GM18873 (cell line): ENCODE measurements at regions not wholly inside any gene's neighbourhood (a gene's known extent, or its start where the extent isn't known, plus 50 kb on each side); places are given as distances from the start of the nearest gene placed in this dataset.

ENCODE experiments used
- ATAC-seq: cut with Tn5 transposase; IDR thresholded peaks from one replicate; pipeline ENCODE4 v1.9.1; 2021; ENCODE audit warnings: mild to moderate bottlenecking, moderate library complexity, moderate number of reproducible peaks; ENCODE audit not compliant: unreplicated experiment, low FRiP score

DNA sequence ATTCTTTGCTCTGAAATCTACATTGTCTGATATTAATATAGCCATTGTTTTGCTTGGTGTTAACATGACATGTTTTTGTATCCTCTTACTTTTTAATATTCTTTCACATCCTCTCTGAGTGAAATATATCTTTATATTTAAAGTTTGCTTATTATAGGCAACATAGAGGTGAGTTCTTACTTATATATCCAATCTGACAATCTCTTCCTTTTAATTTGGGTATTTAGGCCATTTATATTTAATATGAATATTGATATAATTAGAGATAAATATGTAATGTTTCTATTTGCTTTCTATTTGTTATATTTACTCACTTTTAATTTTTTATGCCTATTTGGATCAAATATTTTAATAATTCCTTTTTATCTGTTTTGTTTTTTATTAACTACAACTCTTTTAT is 554.1 kb upstream of the SALL1 start:
- ATAC-seq: no peak

DNA sequence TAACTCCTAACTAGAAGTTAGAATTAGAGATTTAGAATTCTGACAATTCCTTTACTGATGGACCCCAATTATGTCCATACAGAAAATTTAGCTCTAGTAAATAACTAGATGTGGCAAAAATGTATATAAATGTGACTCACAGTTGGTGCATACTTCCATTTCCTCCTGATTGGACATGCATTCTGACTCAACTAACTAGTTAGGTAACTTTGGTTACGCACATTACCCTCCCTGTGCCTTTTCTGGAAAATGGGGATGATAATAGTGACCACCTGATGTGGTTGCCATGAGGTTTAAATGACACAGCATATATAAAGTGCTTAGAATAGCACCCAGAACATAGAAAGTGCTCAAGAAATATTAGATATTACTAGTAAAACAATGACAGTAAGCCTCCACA is 550.0 kb upstream of the SALL1 start:
- ATAC-seq: no peak

DNA sequence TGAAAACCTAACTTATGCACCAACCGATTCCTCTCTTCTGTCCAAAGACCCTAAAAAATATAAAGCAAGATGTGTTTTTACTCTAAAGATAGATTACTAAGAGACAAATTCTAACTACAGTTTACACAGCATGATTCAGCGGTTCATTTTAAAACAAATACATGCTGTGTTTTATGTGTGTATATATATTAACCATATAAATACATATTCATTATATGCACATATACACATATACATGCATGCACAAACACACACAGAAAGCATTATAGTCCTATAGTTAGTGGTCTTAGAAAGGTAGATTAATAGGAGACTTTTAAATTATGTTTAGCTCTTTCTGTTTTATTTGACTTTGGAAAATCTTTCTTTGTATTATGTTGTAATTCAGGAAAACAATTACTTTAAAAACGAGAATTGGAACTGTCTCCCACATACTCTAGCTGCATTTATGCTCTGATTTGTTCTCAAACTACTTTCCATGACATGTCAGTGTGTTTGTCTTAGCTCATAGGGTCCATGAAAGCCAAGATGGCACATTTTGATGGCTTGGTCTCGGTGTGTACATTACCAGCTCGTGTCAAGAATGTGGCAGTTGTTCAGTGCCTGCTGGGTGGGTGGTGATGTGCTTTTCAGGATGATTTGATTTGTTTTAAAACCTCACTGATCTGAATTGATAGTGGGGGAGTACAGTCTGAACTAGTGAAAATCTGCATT is 548.8 kb upstream of the SALL1 start:
- no peak for ATAC-seq

DNA sequence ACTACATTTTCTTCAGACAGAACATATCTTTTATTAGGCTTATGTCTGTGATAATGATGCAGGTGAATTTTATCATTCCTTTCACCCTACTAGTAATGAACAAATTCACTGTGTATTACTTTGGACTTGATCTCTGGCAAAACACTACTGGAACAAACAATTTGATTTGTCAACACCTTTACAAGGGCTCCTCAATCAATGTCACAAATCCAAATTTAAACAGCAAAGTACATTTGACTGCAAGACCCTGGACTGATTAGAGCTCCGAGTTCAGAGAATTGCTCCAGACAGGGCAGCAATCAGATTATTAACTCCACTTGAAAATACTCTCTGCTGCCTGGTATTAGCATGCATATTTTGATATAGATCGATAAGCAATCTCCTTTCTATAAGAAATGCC is 547.6 kb upstream of the SALL1 start:
- ATAC-seq: no peak

DNA sequence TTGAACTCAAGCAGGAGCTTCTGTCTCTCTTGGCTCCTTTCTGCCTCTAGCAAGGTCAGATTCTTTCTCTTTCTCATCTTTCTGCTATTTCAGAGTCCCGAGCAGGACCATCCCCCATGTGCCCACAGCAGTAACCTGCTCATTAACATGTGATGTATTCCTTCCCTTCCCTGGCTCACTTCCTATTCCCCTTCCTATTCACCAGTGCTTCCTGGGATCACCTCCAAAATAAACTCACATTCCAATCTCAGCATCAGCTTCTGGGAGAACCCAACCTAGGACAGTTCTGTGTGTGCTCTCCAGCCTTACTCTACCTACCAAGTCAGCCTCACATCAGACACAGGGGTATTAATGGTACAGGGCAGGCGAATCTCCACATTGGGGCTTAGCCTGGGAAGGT is 546.4 kb upstream of the SALL1 start:
- ATAC-seq: no peak

DNA sequence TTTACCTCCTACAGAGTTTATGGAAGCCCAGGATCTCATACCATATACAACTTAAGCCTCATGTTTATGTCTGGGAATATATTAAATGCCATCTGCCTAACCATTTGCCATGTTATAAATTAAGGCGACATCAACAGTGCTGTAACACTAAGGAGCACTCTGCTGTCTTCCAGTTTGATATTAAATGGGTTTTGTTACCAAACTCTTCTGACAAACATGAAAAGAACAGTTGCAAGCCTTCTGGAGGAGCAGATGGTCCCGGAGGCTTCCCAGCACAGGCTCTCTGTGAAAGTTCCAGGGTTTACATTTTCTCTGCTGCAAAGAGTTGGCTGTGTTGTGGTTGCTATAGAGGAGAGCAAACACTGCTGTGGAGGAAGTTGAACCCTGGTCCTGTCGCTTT is 545.3 kb upstream of the SALL1 start:
- no peak for ATAC-seq

DNA sequence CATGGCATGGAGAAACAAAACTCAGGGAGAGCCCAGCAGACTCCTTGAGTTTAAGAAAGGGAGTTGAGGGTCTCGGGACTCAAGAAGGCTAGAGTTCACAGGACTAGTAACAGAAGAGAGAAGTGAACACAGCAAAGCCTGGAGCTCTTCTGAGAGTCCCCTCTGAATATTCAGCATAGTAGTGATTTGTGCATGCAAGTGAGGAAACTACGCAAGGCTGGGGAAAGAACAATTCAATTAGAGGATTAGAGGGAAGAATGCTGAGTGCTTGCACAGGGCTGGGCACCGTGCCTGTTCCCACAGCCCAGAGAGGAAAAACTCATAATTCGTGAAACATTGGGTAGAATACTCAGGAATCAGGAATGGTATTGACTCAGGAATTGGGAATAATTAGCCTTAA is 540.0 kb upstream of the SALL1 start:
- no peak for ATAC-seq

DNA sequence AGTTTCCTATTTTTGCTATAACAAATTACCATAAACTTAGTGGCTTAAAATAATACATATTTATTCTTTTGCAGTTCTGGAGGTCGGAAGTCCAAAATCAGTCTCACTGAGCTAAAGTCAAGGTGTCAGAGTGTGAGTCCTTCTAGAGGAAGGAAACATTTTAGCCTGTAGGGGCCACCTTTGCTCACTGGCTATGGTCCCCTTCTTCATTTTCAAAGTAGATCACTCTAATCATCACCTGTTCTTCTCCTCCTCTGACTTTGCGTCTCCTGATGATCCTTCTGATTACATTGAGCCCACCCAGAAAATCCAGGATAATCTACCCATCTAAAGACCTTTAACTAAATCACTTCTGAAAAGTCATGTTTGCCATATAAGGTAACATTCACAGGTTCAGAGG is 534.4 kb upstream of the SALL1 start:
- no peak for ATAC-seq

DNA sequence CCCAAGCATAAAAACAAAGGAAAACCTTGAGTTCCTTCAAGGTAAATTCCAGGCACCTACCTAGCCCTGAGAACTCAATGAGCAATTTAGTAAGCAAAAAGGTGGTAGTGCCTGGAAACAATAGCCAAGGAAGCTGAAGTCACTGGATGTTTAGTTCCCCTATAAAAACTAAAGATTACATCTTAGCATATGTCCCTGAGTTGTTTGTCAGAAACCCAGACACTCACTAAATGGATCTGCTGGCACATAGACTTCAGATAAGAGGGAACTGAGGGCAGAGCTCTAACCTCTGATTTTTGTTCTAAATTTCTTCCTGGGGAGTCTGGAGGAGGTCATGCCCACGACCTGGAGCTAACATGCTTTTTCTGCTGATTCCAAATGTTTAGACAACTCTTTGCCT is 532.8 kb upstream of the SALL1 start:
- no peak for ATAC-seq

DNA sequence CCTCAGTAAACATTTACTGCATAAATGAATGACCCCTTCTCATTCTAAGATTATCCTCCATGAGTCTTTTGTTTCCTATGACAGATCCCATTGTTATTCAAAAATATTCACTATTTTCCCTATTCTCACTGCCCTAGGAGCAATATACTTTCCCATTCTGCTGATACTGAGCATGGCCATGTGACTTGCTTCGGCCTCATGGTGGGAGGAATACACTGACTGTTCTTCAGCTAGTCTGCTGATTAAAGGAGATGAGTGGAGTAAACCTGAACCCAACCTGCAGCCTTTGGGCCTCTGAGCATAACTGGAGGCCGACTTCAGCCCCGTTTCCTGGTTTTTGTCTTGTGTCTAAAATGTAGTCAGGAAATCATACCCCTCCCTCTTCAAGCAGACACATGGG is 531.8 kb upstream of the SALL1 start:
- no peak for ATAC-seq

DNA sequence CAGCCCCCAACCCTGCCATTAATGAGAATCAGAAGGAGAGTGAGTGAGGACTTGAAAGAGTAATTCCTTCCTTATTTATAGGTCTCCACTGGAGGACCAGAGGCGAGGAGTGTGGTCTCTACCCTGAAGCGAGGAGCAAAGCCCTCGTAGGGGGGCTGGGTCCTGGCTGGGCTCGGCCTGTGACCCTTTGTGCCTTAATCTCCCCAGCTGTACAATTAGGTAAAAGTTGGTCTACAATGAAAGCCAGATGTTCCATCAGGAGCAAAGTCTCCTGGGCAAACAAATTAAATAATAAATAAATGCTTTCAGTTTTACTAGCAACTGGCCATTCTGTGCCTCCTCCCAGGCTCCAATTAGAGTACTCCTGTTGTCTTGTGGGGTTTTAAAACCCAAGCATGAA is 523.5 kb upstream of the SALL1 start:
- ATAC-seq: no peak

DNA sequence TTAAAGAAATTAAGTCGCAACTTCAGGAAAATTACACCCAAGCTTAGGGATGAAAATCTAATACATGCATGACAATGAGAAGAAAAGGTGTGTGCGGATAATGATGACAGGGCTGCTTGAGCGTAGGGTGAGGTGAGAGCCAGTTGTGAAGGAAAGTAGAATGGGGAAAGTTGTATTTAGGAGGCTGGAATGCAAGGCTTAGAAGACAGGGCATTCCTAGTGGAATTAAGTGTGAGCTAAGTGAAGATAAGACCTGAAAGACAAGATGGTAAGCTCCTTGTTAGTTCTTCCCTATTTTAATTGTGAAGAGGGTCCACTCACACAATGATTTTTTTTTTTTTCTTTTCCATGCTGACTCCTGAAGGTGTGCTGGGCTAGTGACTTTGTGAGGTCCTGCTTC is 519.5 kb upstream of the SALL1 start:
- no peak for ATAC-seq

DNA sequence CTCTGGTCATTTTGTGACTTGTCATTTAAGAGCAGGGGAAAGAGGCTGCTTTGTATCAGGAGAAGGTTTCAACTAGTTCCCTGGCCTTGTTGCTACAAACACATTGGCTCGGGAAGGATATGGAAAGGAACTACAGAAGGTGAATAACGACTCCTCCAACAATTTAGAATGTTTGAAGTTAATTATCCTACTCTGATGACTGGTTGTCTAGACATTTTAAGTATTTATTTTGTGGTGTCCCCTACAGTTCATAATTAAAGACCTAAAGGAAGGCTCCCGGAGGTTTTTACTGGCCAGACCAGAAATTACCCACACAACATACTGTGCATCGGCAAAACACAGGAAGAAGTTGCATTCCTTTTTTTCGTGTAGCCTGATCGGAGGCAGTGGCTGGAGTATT is 515.8 kb upstream of the SALL1 start:
- no peak for ATAC-seq

DNA sequence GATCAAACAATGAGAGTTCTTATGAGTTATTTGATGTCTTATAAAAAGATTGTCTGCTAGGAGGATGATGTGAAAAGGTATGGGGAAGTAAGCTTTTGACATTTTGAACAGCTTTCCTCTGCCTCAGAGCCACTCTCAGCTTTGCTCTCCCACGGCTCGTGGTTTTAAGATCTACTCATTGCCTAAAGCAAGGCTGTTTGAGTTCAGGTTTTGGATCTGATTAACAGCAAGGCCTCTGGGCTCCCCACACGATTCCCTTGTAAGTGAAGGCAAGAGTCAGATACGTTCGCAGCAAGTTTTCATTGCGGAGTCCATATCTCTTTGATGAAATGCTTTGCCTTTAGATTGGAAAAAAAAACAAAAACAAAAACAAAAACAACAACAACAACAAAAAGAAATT is 515.0 kb upstream of the SALL1 start:
- ATAC-seq: no peak

DNA sequence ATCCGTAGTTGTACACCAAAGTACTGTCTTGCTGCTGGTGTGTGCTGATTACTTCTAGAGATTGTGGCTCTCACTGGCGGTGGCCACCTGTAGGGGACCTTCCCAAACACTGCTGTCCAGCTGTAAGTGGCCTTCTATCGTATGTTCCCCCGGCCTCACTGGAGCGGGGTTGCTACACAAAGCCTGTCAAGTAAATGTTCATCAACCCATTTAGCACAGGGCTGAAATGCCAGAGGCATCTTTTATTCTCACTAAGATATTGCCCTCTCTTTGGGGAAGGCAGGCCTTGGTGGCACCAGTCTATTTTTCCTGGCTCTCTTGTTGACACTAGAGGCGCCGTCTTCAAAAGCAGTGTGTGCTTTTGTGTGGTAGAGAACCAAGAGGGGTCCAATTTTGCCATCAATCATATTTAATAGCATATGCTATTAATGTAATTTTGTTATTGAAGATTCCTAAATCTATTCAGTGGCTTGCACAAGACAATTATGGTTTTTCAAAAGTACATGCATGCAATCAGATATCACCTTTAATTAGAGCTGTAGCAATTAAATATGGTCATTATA is 514.4 kb upstream of the SALL1 start:
- ATAC-seq: no peak

DNA sequence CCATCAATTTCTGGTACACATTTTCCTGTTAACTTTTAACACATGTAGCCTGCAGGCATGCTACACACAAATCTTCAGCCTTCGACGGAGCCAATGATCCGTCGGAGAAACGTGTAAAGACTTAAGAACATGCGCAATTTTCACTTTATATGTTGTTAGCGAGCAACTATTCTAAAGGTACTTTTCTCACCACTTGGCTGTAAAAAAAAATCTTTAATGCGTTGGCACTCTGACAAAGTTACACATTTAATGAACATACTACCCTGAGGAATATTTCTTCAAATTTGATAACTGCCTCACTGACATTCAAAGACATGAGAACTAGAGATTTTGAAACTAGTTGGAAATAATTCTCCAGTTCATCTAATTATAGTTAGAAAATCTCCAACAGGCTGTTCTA is 507.5 kb upstream of the SALL1 start:
- no peak for ATAC-seq

DNA sequence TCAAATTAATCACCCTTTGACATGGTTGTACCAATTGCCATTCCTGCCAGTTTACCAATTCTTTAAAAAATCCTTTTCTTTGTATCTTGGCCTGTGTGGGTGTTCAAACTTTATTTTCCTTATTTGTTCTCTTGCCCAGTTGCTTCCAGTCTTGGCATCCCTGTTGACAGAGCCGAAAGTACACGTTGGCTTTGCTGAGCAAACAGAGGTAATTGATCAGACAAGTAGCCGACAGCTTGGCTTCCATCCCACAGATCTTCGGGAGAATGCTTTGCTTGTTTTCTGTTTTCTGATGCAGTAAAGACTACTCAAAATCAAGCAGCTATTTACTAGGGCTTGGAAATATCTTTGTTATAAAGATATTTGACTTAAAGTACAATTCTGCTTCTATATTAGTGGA is 506.8 kb upstream of the SALL1 start:
- ATAC-seq: no peak

DNA sequence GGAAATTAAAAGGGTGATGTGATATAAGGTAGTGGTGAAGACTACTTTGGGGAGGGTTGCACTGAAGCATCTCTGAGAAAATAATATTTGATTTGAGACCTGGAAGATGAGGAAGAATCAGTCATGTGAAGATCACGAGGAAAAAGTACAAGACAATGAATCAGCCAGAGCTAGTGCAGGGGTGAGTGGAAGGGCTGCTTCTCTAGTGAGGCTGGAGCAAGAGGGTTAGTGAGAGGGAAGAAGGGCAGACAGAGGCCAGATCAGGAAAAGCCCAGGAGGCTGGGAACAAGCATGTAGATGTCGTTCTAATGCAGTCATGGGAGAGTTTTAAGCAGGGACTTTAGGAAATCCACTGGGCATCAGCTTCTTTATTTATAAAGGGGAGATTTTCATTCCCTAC is 504.2 kb upstream of the SALL1 start:
- no peak for ATAC-seq

DNA sequence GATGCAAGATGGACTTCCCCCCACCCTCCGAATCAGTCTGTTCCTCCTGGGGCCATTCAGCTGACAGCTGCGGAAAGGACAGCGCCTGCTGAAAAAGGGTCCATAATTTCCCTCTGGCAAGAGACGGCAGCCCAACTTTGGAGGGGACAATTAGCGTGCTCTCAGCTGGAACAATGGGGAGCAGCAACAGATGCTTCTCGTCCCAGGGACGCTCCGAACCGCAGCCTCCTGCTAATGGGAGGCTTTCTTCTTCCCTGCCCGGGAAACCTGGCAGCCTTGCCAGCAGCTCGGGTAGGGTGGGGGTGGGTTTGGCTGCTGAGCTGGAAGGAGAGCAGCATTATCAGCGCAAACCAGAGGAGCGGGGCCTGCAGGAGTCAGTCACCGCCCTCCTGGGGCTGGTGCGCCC is 500.0 kb upstream of the SALL1 start:
- ATAC-seq: no peak

DNA sequence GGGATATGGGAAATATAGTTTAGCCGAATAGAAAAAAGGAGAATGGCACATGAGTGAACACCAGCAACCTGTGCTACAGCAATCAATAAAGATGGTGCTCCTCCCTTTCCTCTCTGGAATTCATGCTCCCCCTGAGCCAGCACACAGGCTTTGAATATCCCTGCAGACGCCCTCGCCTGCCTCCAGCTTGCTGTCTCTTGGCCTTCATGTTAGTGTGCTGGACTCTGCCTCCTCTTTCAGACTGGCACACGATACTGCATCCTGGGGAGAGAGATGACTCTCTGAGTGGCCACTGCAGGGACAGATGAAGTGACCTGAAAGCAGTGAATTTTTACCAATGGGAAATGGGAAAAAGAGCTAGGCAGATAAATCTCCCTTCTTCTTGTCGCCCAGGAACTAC is 498.6 kb upstream of the SALL1 start:
- ATAC-seq: no peak

DNA sequence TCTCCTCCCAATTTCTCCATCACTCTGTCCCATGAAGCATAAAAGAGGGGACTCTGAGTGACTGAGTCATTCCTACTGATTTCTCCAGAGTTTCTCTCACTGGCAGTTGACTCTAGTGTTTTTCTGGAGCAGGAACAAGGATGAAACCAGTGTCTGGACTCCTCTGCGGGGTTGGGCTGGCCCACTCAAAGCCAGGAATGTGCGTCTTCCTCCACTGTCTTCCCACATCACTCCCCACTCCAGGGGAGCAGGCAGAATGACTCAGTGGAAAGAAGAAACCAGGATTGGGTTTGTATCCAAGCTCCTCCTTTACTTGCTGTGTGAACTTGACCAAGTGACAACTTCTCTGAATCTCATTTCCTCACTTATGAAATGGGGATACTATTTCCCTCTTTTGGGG is 497.5 kb upstream of the SALL1 start:
- ATAC-seq: no peak

DNA sequence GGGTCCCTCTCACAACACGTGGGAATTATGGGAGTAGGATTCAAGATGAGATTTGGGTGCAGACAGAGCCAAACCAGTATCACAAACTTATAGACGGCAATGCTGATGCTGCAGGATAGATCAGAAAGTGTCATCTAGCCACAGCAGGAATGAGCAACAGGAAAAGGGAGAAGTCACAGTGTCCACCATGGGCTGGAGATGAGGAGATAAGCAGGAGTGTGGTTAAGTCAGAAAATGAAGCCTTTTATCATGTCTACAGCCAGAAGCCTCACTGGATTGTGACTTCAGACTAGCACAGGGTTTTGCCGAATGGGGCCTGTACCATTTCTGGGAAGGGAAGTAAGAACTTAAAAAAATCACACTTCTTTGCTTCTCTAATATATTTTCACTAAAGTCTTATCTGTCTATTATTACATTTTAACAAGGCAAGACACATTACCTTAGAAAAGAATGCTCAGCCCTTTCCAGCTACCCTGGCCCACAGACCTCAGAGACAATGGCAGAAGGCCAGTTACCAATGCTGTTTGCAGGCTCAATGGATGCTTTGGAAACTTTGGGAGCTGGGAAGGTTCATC is 490.2 kb upstream of the SALL1 start:
- ATAC-seq: no peak
